ENCODE measurements at regions not wholly inside any gene's neighbourhood (a gene's known extent, or its start where the extent isn't known, plus 50 kb on each side); places are given as distances from the start of the nearest gene placed in this dataset.

- TF ChIP-seq EGR1 (IDR thresholded peaks at IDR 0.05; ENCODE audit: low read depth in 2 of 2) (no peak), TAF1 (conservative IDR thresholded peaks at IDR 0.05) (no peak), RXRA (IDR thresholded peaks at IDR 0.05) (no peak), REST (IDR thresholded peaks at IDR 0.05) (no peak), FOXA1 (IDR thresholded peaks at IDR 0.05) (no peak), RAD21 (IDR thresholded peaks at IDR 0.05) (no peak), GABPA (IDR thresholded peaks at IDR 0.05 in 1 of 2, conservative IDR thresholded peaks at IDR 0.05 in 1 of 2) (no peak), YY1 (IDR thresholded peaks at IDR 0.05) (no peak), SP1 (IDR thresholded peaks at IDR 0.05) (no peak), CTCF (IDR thresholded peaks at IDR 0.05; ENCODE audit: low read depth, low read length, missing input control) (no peak)
- TF ChIP-seq, protein P1, sequence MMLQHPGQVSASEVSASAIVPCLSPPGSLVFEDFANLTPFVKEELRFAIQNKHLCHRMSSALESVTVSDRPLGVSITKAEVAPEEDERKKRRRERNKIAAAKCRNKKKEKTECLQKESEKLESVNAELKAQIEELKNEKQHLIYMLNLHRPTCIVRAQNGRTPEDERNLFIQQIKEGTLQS (IDR thresholded peaks at IDR 0.05): no peak
- TF ChIP-seq, protein P2, sequence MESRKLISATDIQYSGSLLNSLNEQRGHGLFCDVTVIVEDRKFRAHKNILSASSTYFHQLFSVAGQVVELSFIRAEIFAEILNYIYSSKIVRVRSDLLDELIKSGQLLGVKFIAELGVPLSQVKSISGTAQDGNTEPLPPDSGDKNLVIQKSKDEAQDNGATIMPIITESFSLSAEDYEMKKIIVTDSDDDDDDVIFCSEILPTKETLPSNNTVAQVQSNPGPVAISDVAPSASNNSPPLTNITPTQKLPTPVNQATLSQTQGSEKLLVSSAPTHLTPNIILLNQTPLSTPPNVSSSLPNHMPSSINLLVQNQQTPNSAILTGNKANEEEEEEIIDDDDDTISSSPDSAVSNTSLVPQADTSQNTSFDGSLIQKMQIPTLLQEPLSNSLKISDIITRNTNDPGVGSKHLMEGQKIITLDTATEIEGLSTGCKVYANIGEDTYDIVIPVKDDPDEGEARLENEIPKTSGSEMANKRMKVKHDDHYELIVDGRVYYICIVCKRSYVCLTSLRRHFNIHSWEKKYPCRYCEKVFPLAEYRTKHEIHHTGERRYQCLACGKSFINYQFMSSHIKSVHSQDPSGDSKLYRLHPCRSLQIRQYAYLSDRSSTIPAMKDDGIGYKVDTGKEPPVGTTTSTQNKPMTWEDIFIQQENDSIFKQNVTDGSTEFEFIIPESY (IDR thresholded peaks at IDR 0.05): no peak
- Histone ChIP-seq H3K36me3 (ENCODE audit: control insufficient read depth in 4 of 4, insufficient read depth in 3 of 4, low read depth in 1 of 4, low read length in 3 of 4) (no peaks in the 10 kb centered on the region), H3K9me3 (ENCODE audit: control insufficient read depth in 4 of 4, low read length in 3 of 4) (no peaks in the 10 kb centered on the region), H3K4me3 (ENCODE audit: low read depth in 1 of 3, low read length in 3 of 3) (no peak overlapping the region), H3K27ac (ENCODE audit: low read depth in 1 of 2, low read length in 2 of 2) (no peak overlapping the region), H3K27me3 (ENCODE audit: control insufficient read depth in 4 of 4, insufficient read depth in 4 of 4, low read length in 3 of 4) (no peaks in the 10 kb centered on the region), H3K4me1 (ENCODE audit: control insufficient read depth in 4 of 4, insufficient read depth in 4 of 4, low read length in 3 of 4) (no peaks in the 10 kb centered on the region), H3K9ac (ENCODE audit: low read depth in 1 of 2, low read length in 2 of 2) (no peak overlapping the region)
- no peak for DNase-seq (ENCODE audit: low spot score)
These were observed 725.4 kb upstream of the DPPA4 start for GRCh38 chr3:110062716-110063115.

- TF ChIP-seq, protein P3, sequence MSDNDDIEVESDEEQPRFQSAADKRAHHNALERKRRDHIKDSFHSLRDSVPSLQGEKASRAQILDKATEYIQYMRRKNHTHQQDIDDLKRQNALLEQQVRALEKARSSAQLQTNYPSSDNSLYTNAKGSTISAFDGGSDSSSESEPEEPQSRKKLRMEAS (IDR thresholded peaks at IDR 0.05): no peak
- TF ChIP-seq FOXA2 (IDR thresholded peaks at IDR 0.05): no peak
- no peak for TF ChIP-seq JUND (IDR thresholded peaks at IDR 0.05)
- no peak for TF ChIP-seq HNF4G (IDR thresholded peaks at IDR 0.05)
- no peak for TF ChIP-seq HNF4A (conservative IDR thresholded peaks at IDR 0.05)
- no peak for TF ChIP-seq YY1 (IDR thresholded peaks at IDR 0.05)
- TF ChIP-seq GABPA (IDR thresholded peaks at IDR 0.05 in 1 of 2, conservative IDR thresholded peaks at IDR 0.05 in 1 of 2): no peak
- TF ChIP-seq FOXA1 (IDR thresholded peaks at IDR 0.05): no peak
- TF ChIP-seq TAF1 (conservative IDR thresholded peaks at IDR 0.05): no peak
- TF ChIP-seq RAD21 (IDR thresholded peaks at IDR 0.05): no peak
- H3K9me3 ChIP-seq (ENCODE audit: control insufficient read depth in 4 of 4, low read length in 3 of 4): no peaks in the 10 kb centered on the region
- H3K36me3 ChIP-seq (ENCODE audit: control insufficient read depth in 4 of 4, insufficient read depth in 3 of 4, low read depth in 1 of 4, low read length in 3 of 4): no peaks in the 10 kb centered on the region
- no peak overlapping the region for H3K4me3 ChIP-seq (ENCODE audit: low read depth in 1 of 3, low read length in 3 of 3)
- no peak overlapping the region for H3K9ac ChIP-seq (ENCODE audit: low read depth in 1 of 2, low read length in 2 of 2)
- no peaks in the 10 kb centered on the region for H3K4me1 ChIP-seq (ENCODE audit: control insufficient read depth in 4 of 4, insufficient read depth in 4 of 4, low read length in 3 of 4)
- no peak for DNase-seq (ENCODE audit: low spot score)
- no peaks in the 10 kb centered on the region for H3K27me3 ChIP-seq (ENCODE audit: control insufficient read depth in 4 of 4, insufficient read depth in 4 of 4, low read length in 3 of 4)
- no peak overlapping the region for H3K27ac ChIP-seq (ENCODE audit: low read depth in 1 of 2, low read length in 2 of 2)
- WGBS: 60% methylated on average over 1 of the region's 1 CpG
These were observed 725.8 kb upstream of the DPPA4 start for GRCh38 chr3:110063178-110063577.
